NCI-H2029 (cell line): ENCODE measurements at regions not wholly inside any gene's neighbourhood (a gene's known extent, or its start where the extent isn't known, plus 50 kb on each side); places are given as distances from the start of the nearest gene placed in this dataset.
"Not testable (repeated sequence)": the region's sequence is repeated elsewhere in the genome, so short reads cannot be mapped to it uniquely, and the experiment has no call there.

Experiments used
- DNase-seq: peaks from one replicate; lab custom pipeline; 2025; lab: John Stamatoyannopoulos, UW

DNA sequence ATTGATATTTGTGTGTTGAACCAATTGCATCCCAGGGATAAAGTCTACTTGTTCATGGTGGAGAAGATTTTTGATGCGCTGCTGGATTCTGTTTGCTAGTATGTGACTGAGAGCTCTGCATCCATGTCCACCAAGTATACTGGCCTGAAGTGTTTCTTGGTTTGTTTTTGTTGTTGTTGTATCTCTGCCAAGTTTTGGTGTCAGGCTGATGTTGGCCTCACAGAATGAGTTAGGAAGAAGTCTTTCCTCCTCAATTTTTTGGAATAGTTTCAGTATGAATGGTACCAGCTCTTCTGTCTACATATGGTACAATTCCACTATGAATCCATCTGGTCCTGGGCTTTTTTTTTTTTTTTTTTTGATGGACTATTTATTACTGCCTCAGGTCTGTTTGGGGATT is 50.9 kb upstream of the OSTN start:
- no peak for DNase-seq

DNA sequence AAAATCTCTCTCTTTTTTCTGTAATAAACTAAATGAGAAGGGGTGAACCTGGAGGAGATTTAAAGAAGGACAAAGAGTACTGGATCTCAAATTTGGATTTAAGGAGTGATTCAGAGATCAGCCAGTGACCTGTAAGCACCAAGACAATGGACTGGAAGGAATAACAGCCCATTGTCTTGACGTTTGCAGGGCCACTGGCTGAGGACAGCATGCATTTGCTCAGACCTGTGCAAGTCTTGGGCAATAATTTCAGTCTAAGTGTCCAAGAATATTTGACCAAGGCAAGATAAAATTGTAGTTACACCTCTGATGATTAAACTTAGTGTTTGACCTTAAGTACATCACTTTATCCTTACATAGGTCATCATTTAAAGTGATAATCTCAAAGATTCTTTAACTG is 55.8 kb upstream of the OSTN start:
- DNase-seq, result no peak

DNA sequence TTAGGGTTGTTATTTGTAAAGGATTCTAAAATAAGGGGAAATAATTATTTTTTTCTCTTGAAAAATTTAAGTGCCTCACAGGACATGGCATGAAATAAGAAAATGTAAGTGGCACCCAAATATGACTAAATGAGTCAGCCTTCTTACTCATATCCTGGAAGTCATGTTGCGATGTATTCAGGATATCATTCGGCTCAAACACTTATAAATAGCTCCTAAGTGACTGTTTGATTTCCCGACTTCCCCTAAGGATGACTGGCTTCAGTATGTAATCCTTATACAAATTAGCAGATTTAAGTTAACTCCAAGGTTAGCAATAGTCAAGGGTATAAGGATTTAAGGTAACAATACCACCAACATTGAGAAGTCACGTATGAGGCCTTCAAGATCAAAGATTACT is 57.3 kb upstream of the OSTN start:
- no peak for DNase-seq

DNA sequence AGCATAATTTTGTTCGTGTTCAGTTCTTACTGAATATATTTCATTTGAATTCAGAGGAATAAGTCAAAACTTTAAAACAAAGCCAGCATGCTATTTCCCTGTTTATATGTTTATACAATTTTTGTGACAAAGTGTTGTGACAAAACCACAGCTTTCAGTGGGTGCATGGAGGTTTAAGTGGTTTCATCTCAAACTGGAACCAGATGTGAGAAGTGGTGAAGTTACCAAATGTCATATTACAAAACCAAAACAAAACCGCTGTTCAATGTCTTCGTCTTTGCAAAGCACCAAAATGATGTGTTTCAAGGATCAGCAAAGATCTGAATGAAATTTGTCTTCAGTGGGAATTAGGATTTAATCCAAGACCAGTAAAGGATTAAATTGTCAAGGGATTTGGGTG is 59.3 kb upstream of the OSTN start:
- DNase-seq, result no peak

DNA sequence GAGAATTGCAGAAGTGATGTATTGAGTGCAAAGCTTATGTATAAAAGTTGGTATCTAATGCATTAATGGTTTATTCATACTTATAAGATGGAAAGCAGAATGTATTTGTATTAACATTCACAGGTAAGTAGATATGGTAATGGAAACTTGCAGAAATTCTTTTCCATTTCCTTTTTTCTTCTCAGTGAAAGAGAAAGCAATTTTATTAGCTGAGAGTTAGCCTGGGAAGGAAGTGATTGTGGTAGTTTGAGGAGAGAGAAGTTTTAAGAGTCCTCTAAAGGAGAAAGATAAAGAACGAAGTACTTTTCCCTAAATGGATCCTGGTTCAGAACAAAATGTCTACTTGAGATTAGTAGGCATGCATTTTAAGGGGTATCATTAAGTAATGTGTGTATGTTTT is 60.1 kb upstream of the OSTN start:
- DNase-seq, result no peak

DNA sequence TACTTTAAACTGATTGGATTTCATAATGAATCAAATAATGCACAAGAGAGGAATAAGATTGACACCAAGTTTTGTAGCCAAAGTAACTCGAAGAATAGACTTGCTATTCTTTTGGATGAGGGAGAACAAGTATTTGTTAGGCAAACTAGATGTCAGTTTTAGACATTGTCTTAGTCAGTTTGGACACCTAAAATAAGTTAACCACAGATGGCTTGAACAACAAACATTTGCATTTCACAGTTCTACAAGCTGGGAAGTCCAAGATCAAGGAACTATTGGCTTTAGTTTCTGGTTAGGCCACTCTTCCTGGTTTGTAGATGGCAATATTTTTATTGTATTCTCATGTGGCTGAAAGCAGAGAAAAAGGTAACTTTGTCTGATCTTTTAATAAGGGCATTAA is 61.3 kb upstream of the OSTN start:
- DNase-seq, result no peak

DNA sequence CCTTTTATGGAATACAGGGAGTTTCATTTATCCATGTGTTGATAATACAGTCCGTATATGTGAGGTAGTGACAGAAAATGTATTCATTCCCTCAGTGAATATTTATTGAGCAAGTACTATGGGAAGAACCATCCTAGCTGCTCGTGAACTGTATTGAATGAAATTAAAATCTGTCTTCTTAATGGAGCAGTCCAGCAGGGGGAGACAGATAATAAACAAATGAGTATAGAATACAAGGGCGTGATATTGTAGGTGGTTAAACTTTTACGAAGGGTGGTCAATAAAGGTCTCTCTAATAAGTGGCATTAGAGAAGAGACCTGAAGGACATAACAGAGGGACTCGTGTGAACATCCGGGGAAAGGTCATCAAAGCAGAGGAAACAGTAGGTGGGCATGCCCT is 62.7 kb upstream of the OSTN start:
- DNase-seq, result no peak

DNA sequence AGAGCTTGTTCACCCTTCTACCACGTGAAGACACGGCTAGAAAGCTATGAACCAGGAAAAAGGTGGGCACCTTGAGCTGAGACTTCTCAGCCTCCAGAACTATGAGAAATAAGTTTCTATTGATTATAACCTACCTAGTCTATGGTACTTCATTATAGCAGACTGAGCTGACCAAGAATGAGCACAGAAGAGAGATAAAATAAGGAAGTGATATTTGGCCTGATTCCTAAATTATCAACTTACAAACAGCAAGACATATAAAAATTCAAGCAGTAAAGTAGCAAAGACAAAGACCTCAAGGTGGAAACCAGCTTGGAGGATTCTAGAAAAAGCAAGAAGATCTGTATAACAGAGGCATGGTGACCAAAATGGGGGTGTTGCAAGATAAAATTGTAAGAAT is 63.9 kb upstream of the OSTN start:
- no peak for DNase-seq

DNA sequence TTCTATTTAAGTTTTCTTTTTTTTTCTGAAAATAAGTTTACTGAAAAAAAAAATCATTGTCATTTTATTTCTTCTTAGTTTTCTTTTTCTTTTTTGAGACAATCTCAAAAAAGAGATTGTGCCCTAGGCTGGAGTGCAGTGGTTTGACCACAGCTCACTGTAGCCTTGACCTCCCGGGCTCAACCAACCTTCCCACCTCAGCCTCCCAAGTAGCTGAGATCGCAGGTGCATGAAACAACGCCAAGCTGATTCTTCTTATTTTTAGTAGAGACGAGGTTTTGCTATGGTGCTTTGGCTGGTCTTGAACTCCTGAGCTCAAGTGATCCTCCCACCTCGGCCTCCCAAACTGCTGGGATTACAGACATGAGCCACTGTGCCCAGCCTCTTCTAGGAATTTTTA is 65.7 kb upstream of the OSTN start:
- no peak for DNase-seq

DNA sequence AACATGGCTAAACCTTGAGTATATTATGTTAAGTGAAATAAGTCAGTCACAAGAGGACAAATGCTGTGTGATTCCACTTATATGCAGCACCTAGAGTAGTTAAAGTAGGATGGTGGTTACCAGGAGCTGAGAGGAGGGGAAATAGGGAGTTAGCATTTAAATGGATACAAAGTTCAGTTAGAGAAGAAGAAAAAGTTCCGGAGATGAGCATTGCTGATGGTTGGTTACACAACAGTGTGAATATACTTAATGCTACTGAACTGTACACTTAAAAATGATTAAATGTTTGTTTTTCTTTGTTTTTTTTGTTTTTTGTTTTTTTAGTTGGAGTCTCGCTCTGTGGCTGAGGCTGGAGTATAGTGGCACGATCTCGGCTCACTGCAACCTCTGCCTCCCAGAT is 67.7 kb upstream of the OSTN start:
- no peak for DNase-seq

DNA sequence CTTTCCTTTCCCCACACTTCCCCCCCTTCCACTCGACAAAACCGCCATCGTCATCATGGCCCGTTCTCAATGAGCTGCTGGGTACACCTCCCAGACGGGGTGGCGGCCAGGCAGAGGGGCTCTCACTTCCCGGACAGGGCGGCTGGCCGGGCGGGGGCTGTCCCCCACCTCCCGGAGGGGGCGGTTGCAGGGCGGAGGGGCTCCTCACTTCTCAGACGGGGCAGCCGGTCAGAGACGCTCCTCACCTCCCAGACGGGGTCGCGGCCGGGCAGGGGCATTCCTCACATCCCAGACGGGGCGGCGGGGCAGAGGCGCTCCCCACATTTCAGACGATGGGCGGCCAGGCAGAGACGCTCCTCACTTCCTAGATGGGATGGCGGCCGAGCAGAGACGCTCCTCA is 74.2 kb upstream of the OSTN start:
- not testable (repeated sequence) for DNase-seq

DNA sequence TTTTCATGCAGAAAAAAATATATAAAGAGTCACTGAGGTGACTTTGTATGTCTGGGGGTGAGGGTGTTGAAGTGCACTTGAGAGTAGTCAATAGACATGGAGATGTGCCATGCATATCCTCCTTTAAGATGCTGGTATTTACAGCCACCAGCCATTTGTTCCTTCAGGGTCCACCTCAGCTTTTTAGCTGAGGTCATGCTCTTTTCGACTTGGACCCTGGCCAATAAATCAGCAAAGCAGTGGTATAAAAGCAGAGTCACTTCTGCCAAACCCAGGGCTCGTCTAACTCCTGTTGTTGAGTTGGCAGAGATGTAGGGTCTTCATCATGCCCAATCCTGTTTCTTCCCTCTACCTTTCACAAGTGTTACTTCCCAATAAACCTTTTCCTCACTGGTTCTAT is 75.1 kb upstream of the OSTN start:
- no peak for DNase-seq

DNA sequence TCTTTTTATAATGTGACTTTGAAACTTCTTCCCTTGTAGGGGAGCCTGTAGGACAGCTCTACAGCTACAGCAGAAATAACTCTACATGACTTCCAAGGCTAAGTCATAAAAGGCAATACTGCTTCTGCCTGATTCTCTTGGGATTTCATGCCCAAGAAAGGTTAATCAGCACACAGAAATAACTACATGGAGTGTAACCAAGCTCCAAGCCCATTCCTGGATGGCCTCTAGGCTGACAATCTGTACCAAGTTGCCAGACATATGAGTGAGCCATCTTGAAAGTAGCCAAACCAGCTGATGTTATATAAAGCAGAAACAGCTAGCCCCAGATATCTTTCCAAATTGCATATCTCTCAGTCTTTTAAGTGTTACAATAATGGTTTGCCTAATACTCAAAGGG is 75.8 kb upstream of the OSTN start:
- no peak for DNase-seq

DNA sequence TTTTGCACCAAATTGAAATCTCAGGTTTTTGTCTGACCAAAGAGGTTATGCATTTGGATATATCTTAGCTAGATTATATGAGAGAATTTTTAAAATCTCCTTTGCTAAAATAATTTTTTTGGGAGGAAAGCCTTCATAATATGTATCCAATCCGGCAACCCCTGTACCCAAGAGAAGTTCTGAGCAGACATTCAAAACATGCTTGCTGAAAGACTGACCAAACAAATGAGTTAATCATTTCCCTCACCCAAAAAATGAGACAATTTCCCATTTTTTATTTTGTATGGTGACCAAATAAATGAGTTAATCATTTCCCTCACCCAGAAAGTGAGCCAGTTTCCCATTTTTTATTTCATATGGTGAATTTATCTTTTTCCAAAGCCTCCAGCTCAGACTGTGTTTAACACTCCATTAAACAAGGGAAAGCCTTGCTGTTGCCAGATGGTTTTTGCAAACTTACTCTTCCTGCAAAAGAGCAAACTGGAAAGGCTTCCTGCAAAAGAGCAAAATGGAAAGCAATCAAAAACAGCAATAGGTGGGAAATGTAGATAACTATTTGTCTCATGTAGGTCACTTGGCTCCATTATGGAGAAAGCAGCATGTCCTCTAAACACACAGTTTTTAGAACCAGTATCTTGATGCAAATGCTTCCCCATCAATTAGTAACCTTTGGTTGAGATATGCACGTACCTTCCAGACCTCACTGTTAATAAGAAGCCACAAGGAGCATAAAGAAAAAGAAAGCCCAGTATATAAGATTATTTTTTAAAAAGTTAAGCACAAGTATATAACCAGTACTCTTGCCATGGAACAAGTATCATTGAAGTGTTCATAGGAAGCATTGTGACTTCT is 78.4 kb upstream of the OSTN start:
- DNase-seq, result no peak

DNA sequence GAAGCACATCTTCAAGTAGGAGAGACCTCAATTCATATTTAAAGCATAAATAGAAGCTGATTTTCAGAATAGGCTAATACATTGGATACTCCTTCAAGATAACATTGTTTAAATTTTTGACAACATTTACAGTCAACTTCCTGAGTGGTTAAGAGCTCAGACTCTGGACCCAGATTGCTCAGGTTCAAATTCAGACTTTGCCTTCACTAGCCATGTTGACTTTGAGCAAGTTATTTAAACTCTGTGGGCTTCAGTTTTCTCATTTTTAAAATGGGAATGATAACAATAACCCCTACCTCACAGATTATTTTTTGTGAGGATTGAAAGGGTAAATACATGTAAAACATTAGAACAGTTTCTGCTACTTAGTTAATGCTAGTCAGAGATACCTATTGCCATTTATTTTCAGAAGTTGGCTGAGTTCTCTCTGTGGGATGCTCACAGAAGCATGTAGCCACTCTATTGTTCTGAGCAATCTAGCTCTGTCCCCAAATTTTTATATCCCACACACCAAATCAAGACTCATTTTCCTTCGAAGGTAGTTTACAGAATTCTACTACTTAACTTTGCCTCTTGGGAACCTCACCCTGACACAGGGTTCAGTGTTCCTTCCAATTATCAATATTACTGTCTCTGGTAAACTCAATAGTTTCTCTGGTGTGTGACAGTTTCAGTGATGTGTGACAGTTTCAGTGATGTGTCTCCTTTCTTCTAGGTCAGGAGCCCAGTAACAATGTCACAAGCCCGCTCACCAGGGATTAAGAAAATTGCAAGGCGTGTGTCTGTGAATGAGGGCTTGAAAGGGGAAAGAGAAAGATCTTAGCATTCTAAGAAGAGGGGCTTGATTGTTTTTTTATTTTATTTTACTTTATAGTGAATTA is 79.4 kb upstream of the OSTN start:
- DNase-seq, result no peak

DNA sequence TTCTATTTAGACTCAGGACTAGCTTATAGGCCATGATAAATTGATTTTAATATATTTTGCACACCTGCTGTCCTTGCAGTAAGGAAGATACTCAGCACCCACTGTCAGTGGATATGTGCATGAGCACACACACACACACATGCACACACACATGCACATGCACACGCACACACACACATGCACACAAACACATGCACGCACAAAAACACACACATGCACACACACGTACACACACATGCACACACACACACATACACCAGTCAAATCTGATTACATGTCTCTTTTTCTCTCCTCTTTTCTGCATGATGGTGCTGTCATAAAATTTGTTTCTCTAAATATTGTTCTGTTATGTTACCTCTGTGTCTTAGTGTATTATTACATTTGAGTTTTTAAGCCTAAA is 87.3 kb upstream of the OSTN start:
- no peak for DNase-seq

DNA sequence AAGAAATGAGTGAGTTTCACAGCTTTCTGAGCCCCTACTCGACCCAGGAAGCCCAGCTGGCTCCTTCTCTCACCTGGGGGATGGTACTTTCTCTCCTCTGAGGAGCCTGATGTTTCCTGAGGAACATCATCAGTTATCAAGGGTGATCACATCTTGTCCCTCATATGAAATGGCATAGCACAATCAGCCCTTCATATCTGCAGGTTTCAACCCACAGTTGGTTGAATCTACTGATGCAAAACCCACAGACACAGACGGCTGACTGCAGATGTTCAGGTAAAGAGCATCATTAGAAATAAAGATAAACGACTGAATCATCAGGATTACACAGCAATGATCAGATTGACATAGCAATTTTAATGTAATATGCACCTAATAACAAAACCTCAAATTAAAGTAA is 93.6 kb upstream of the OSTN start:
- DNase-seq, result no peak

DNA sequence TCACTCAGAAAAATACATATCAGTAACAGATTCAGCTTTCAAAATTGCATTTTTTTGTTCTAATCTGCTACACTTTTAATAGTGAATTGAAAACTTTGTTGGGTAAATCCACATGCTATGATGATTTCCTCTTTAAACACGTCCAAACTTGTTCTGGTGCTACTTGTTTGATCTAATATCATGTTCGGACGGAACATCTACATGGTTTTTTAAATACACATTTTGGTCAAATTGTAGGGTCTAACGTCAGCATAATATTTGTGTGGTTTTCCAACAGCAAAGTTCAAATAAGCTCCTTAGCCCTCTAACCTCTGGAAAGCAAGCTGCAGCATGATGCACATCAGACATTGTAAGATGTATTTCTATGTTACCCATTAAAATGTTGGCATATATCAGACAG is 98.5 kb upstream of the OSTN start:
- DNase-seq, result no peak

DNA sequence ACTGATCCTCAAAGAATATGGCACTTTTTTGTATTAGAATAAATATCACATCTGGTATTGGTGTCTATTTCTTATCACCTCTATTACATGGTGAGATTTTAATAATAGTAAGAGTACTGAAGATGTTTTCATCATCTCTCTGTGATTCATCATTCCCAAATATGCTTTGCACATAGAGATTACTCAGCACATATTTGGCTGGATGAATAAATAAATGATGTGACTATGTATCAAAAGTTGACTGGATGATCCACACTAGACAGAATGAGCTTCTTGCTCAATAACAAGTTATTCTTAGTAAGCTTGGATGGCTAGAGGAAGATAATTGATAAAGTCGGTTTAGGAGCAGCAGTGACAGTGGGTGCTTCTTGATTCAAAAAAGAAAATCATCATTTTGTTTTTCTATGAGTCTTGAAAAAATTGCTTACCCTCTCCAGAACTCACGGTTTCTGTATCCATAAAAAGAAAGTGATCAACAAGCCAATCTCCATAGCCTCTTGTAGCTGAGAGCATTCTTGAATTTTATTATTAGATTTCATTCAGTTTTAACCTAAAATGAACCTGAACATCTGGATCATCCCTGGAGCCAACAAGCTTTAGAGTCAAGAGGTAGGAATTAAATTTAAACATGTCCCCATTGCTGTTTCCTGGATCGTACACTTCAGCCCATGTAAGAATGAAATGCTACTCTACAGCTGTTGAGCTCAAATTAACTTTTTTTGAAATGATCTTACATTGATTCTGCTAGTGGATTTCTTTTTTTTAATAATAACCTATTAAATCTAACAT is 104.8 kb upstream of the OSTN start:
- no peak for DNase-seq

DNA sequence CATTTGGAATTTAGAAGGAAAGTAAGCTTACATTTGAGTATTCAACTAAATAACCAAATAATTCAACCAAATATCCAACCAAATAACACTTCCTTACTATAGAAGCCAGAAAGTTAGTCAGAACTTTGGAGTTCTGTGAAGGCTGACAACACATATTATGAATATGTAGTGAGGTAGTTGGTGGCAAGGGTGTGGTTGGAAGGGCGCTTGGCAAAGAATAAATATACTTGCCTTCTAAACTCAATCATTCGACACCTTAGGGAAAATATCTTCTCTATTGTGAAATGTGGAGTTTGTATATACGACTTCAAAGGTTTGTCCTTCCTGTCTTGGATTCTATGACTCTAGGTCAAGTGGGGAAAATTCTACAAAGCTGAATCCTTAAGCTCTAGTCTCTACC is 111.7 kb upstream of the OSTN start:
- no peak for DNase-seq

DNA sequence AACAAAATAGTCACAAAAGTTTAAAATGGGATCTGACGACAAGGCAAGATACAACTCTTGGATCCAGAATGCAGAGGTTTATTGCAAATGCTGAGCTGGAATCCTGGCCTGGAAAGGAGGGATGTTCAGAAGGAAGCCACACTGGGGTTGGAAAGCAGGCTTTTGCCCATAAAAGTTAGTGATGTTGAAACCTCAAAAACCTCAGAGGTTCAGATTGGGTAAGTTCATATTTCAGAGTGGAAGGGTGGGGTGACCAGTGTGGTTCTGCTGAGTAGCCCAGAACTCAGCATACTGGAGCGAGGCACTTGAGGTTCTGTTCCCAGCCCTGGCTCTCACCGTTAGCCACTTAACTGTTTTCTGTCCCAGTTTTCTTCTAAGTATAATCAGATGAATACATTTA is 114.0 kb upstream of the OSTN start:
- DNase-seq, result no peak

DNA sequence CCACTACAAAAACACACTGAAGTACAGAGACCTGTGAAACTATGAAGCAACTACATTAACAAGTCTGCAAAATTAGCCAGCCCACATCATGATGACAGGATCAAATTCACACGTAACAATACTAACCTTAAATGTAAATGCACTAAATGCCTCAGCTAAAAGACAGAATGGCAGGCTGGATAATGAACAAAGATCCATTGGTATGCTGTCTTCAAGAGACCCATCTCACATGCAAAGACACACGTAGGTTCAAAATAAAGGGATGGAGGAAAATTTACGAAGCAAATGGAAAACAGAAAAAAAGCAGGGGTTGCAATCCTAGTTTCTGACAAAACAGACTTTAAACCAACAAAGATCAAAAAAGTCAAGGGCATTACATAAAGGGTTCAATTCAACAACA is 120.1 kb upstream of the OSTN start:
- DNase-seq, result not testable (repeated sequence)
